Liver (tissue), 8 donors: ENCODE measurements at regions not wholly inside any gene's neighbourhood (a gene's known extent, or its start where the extent isn't known, plus 50 kb on each side); places are given as distances from the start of the nearest gene placed in this dataset.

ENCODE experiments used
- DNase-seq: peaks from one replicate; pipeline ENCODE4 v3.0.0-alpha.2; 2017; ENCODE audit warnings: low spot score
- H3K27ac ChIP-seq, 2 donors: one replicate each; pipeline ENCODE4 v1.7.0; 2013; ENCODE audit warnings: inconsistent platforms in 2 of 2, low read length in 2 of 2, control low read depth in 1 of 2, low read depth in 1 of 2, mild to moderate bottlenecking in 1 of 2
- H3K27me3 ChIP-seq, 4 donors: one replicate each; pipeline versions ENCODE4 v1.6.1 to v1.7.0; 2013; ENCODE audit warnings: low read length in 3 of 4, inconsistent platforms in 1 of 4, mild to moderate bottlenecking in 1 of 4, moderate library complexity in 1 of 4; ENCODE audit not compliant: control insufficient read depth in 4 of 4, insufficient read depth in 4 of 4
- H3K36me3 ChIP-seq, 4 donors: one replicate each; pipeline versions ENCODE4 v1.6.1 to v1.7.0; 2013; ENCODE audit warnings: low read length in 3 of 4, mild to moderate bottlenecking in 3 of 4, low read depth in 1 of 4, moderate library complexity in 1 of 4; ENCODE audit not compliant: control insufficient read depth in 4 of 4, insufficient read depth in 3 of 4
- H3K4me1 ChIP-seq, 4 donors: one replicate each; pipeline versions ENCODE4 v1.6.1 to v1.7.0; 2013; ENCODE audit warnings: low read length in 3 of 4, mild to moderate bottlenecking in 3 of 4, moderate library complexity in 1 of 4; ENCODE audit not compliant: control insufficient read depth in 4 of 4, insufficient read depth in 4 of 4
- H3K4me3 ChIP-seq, 3 donors: one replicate each; pipeline versions ENCODE4 v1.6.1 to v1.7.0; 2013; ENCODE audit warnings: low read length in 3 of 3, control low read depth in 1 of 3, low read depth in 1 of 3, mild to moderate bottlenecking in 1 of 3
- H3K9ac ChIP-seq, 2 donors: one replicate each; pipeline ENCODE4 v1.7.0; 2013; ENCODE audit warnings: low read length in 2 of 2, mild to moderate bottlenecking in 2 of 2, moderate library complexity in 2 of 2, control low read depth in 1 of 2, low read depth in 1 of 2
- H3K9me3 ChIP-seq, 4 donors: one replicate each; pipeline versions ENCODE4 v1.6.1 to v1.7.0; 2013; ENCODE audit warnings: low read length in 3 of 4; ENCODE audit not compliant: control insufficient read depth in 4 of 4
- EGR1 ChIP-seq, 2 donors: IDR thresholded peaks; 2 replicates each; pipeline ENCODE4 v1.6.1; 2016 to 2018; ENCODE audit warnings: antibody characterized with exemption in 2 of 2, low read depth in 2 of 2
- FOXA2 ChIP-seq: IDR thresholded peaks from 2 replicates; pipeline ENCODE4 v1.6.1; 2016; ENCODE audit warnings: antibody characterized with exemption
- HNF4A ChIP-seq, 2 donors: conservative IDR thresholded peaks; 2 replicates each; pipeline ENCODE4 v1.6.1; 2016; ENCODE audit warnings: antibody characterized with exemption in 2 of 2, mild to moderate bottlenecking in 2 of 2
- HNF4G ChIP-seq: IDR thresholded peaks from 2 replicates; pipeline ENCODE4 v1.6.1; 2016; ENCODE audit warnings: antibody characterized with exemption
- NR2F2 ChIP-seq: IDR thresholded peaks from 2 replicates; pipeline ENCODE4 v1.6.1; 2016; ENCODE audit warnings: antibody characterized with exemption
- SP1 ChIP-seq: IDR thresholded peaks from 2 replicates; pipeline ENCODE4 v1.6.1; 2018; ENCODE audit warnings: antibody characterized with exemption, mild to moderate bottlenecking
- YY1 ChIP-seq: IDR thresholded peaks from 2 replicates; pipeline ENCODE4 v1.6.1; 2016; ENCODE audit warnings: antibody characterized with exemption, mild to moderate bottlenecking
- WGBS: extraction: QIAGEN DNeasy Blood & Tissue Kit; methylation state at CpG from one replicate; pipeline ENCODE4 v1.1.7; 2013; 5-methylcytosine and 5-hydroxymethylcytosine counted together
- TF ChIP-seq, protein P1 (sequence below): IDR thresholded peaks from 2 replicates; pipeline ENCODE4 v1.6.1; 2016; ENCODE audit warnings: antibody characterized with exemption
- TF ChIP-seq, protein P2 (sequence below): fragments of 150-350 bp; IDR thresholded peaks from 2 replicates; pipeline ENCODE4 v1.5.1; 2017; ENCODE audit warnings: improper control_type of control experiment, low read depth, low read length; ENCODE audit not compliant: missing input control
- TF ChIP-seq, protein P3 (sequence below): IDR thresholded peaks from 2 replicates; pipeline ENCODE4 v1.6.1; 2016; ENCODE audit warnings: antibody characterized with exemption, mild to moderate bottlenecking
- TF ChIP-seq, protein P4 (sequence below): IDR thresholded peaks from 2 replicates; pipeline ENCODE4 v1.6.1; 2016; ENCODE audit warnings: antibody characterized with exemption
- TF ChIP-seq, protein P5 (sequence below): IDR thresholded peaks from 2 replicates; pipeline ENCODE4 v1.6.1; 2016; ENCODE audit warnings: antibody characterized with exemption
- donor health status: healthy.
- donor health status: healthy.
- donor health status: healthy.
- donor health status: healthy.
- donor health status: healthy.

DNA sequence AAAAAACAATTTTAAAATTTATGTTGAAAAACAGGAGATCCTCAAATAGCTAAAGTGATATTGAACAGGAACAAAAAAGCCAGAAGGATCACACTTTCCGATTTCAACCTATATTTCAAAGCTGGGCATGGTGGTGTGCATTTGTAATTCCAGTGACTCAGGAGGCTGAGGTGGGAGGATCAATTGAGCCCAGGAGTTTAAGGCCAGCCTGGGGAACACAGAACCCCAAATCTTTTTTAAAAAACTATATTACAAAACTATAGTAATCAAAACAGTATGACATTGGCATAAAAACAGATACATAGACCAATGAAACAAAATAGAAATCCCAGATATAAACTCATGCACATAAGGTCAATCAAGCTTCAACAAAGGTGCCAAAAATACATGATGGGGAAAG lies 68.4 kb downstream of the MEX3B start:
- whole genome bisulfite sequencing, result 97% methylated on average over 1 of the region's 1 CpG
- Histone ChIP-seq H3K9me3 (peaks cover 2 to 5% (median 3%) of the 10 kb centered on the region in 4 donors), H3K27me3 (no peaks in the 10 kb centered on the region), H3K4me3 (no peak overlapping the region), H3K27ac (no peak overlapping the region), H3K4me1 (no peaks in the 10 kb centered on the region), H3K36me3 (no peaks in the 10 kb centered on the region), H3K9ac (no peak overlapping the region)
- no peak for DNase-seq
- TF ChIP-seq, protein P1, sequence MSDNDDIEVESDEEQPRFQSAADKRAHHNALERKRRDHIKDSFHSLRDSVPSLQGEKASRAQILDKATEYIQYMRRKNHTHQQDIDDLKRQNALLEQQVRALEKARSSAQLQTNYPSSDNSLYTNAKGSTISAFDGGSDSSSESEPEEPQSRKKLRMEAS, result no peak
- TF ChIP-seq HNF4A (conservative IDR thresholded peaks at IDR 0.05) (no peak), FOXA2 (no peak), YY1 (no peak)
- TF ChIP-seq, protein P2, sequence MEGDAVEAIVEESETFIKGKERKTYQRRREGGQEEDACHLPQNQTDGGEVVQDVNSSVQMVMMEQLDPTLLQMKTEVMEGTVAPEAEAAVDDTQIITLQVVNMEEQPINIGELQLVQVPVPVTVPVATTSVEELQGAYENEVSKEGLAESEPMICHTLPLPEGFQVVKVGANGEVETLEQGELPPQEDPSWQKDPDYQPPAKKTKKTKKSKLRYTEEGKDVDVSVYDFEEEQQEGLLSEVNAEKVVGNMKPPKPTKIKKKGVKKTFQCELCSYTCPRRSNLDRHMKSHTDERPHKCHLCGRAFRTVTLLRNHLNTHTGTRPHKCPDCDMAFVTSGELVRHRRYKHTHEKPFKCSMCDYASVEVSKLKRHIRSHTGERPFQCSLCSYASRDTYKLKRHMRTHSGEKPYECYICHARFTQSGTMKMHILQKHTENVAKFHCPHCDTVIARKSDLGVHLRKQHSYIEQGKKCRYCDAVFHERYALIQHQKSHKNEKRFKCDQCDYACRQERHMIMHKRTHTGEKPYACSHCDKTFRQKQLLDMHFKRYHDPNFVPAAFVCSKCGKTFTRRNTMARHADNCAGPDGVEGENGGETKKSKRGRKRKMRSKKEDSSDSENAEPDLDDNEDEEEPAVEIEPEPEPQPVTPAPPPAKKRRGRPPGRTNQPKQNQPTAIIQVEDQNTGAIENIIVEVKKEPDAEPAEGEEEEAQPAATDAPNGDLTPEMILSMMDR, result no peak

DNA sequence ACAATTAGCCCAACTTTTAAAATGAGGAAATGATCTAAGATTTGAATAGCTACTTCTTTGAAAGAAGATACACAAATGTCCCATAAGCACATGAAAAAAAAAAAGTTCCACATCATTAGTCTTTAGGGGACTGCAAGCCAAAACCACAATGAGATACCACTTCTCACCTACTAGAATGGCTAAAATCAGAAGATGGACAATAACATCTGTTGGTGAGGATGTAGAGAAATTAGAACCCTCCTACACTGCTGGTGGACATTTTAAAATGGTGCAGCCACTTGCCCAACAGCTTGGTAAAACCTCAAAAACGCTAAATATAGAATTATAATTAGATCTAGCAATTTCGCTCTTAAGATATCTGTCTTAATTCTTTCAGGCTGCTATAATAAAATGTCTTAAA lies 77.1 kb downstream of the MEX3B start:
- TF ChIP-seq SP1, result no peak
- no peak for TF ChIP-seq NR2F2
- TF ChIP-seq HNF4G, result no peak
- TF ChIP-seq, protein P3, sequence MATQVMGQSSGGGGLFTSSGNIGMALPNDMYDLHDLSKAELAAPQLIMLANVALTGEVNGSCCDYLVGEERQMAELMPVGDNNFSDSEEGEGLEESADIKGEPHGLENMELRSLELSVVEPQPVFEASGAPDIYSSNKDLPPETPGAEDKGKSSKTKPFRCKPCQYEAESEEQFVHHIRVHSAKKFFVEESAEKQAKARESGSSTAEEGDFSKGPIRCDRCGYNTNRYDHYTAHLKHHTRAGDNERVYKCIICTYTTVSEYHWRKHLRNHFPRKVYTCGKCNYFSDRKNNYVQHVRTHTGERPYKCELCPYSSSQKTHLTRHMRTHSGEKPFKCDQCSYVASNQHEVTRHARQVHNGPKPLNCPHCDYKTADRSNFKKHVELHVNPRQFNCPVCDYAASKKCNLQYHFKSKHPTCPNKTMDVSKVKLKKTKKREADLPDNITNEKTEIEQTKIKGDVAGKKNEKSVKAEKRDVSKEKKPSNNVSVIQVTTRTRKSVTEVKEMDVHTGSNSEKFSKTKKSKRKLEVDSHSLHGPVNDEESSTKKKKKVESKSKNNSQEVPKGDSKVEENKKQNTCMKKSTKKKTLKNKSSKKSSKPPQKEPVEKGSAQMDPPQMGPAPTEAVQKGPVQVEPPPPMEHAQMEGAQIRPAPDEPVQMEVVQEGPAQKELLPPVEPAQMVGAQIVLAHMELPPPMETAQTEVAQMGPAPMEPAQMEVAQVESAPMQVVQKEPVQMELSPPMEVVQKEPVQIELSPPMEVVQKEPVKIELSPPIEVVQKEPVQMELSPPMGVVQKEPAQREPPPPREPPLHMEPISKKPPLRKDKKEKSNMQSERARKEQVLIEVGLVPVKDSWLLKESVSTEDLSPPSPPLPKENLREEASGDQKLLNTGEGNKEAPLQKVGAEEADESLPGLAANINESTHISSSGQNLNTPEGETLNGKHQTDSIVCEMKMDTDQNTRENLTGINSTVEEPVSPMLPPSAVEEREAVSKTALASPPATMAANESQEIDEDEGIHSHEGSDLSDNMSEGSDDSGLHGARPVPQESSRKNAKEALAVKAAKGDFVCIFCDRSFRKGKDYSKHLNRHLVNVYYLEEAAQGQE, result no peak
- TF ChIP-seq, protein P1, result no peak
- TF ChIP-seq, protein P4, sequence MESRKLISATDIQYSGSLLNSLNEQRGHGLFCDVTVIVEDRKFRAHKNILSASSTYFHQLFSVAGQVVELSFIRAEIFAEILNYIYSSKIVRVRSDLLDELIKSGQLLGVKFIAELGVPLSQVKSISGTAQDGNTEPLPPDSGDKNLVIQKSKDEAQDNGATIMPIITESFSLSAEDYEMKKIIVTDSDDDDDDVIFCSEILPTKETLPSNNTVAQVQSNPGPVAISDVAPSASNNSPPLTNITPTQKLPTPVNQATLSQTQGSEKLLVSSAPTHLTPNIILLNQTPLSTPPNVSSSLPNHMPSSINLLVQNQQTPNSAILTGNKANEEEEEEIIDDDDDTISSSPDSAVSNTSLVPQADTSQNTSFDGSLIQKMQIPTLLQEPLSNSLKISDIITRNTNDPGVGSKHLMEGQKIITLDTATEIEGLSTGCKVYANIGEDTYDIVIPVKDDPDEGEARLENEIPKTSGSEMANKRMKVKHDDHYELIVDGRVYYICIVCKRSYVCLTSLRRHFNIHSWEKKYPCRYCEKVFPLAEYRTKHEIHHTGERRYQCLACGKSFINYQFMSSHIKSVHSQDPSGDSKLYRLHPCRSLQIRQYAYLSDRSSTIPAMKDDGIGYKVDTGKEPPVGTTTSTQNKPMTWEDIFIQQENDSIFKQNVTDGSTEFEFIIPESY, result no peak
- TF ChIP-seq, protein P2, result no peak
- no peak for TF ChIP-seq YY1
- TF ChIP-seq, protein P5, sequence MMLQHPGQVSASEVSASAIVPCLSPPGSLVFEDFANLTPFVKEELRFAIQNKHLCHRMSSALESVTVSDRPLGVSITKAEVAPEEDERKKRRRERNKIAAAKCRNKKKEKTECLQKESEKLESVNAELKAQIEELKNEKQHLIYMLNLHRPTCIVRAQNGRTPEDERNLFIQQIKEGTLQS, result no peak
- TF ChIP-seq EGR1 (IDR thresholded peaks at IDR 0.05; ENCODE audit: low read depth in 2 of 2), result no peak
- TF ChIP-seq FOXA2, result no peak
- TF ChIP-seq HNF4A (conservative IDR thresholded peaks at IDR 0.05), result no peak
- no peak overlapping the region for H3K27ac ChIP-seq
- no peak overlapping the region for H3K4me3 ChIP-seq
- H3K27me3 ChIP-seq, result no peaks in the 10 kb centered on the region
- DNase-seq, result no peak
- 74% methylated on average over 2 of the region's 2 CpGs for WGBS
- H3K9me3 ChIP-seq, result no peaks in the 10 kb centered on the region
- no peaks in the 10 kb centered on the region for H3K36me3 ChIP-seq
- H3K4me1 ChIP-seq, result no peaks in the 10 kb centered on the region
- H3K9ac ChIP-seq, result no peak overlapping the region
